Karpas-422 (cell line): ENCODE measurements at regions not wholly inside any gene's neighbourhood (a gene's known extent, or its start where the extent isn't known, plus 50 kb on each side); places are given as distances from the start of the nearest gene placed in this dataset.

Source experiments
- DNase-seq: peaks from one replicate; pipeline ENCODE4 v3.0.0-alpha.2; 2015
- H2AFZ ChIP-seq: fragments of 200-600 bp; sonication (generic); 2 replicates; pipeline ENCODE4 v1.6.1; 2014; ENCODE audit warnings: antibody characterized with exemption, low read length, mixed read lengths
- H3K27ac ChIP-seq: fragments of 200-600 bp; sonication (generic); 2 replicates; pipeline ENCODE4 v1.5.1; 2014; ENCODE audit warnings: mild to moderate bottlenecking, low read length, moderate library complexity
- H3K27me3 ChIP-seq: fragments of 200-600 bp; sonication (generic); 2 replicates; pipeline ENCODE4 v1.6.1; 2014; ENCODE audit warnings: low read length, mixed read lengths
- H3K36me3 ChIP-seq: fragments of 200-600 bp; sonication (generic); 2 replicates; pipeline ENCODE4 v1.6.1; 2014; ENCODE audit warnings: low read length, mixed read lengths; ENCODE audit not compliant: insufficient read depth
- H3K4me1 ChIP-seq: fragments of 200-600 bp; sonication (generic); 2 replicates; pipeline ENCODE4 v1.6.1; 2014; ENCODE audit warnings: mild to moderate bottlenecking, low read length, mixed read lengths
- H3K4me2 ChIP-seq: fragments of 200-600 bp; sonication (generic); 2 replicates; pipeline ENCODE4 v1.6.1; 2014; ENCODE audit warnings: low read length, low read depth, mild to moderate bottlenecking; ENCODE audit not compliant: poor library complexity, severe bottlenecking
- H3K4me3 ChIP-seq: fragments of 200-600 bp; sonication (generic); 2 replicates; pipeline ENCODE4 v1.5.1; 2014; ENCODE audit warnings: mild to moderate bottlenecking, antibody characterized with exemption, low read length, mixed read lengths
- H3K79me2 ChIP-seq: fragments of 200-600 bp; sonication (generic); 2 replicates; pipeline ENCODE4 v1.6.1; 2014; ENCODE audit warnings: mild to moderate bottlenecking, low read length, mixed read lengths
- H3K9ac ChIP-seq: fragments of 200-600 bp; sonication (generic); 2 replicates; pipeline ENCODE4 v1.6.0; 2014; ENCODE audit warnings: low read length
- H3K9me2 ChIP-seq: fragments of 200-600 bp; sonication (generic), shearing (Covaris generic); replicated peaks from 2 replicates; pipeline ENCODE4 v1.6.0; 2014; ENCODE audit warnings: mild to moderate bottlenecking, low read length, moderate library complexity; ENCODE audit not compliant: insufficient read depth
- H3K9me3 ChIP-seq: fragments of 300-700, 200-600 bp; sonication (generic); 2 replicates; pipeline ENCODE4 v1.6.1; 2014; ENCODE audit warnings: low read length, mixed read lengths
- H4K20me1 ChIP-seq: fragments of 200-600 bp; sonication (generic); 2 replicates; pipeline ENCODE4 v1.6.1; 2014; ENCODE audit warnings: mild to moderate bottlenecking, antibody characterized with exemption, low read length, low read depth; ENCODE audit not compliant: insufficient read depth

GRCh38 chr1:72586023-72586685 lies 303.8 kb upstream of the NEGR1 start:
- Histone ChIP-seq H3K27ac (no peak overlapping the region), H3K36me3 (no peaks in the 10 kb centered on the region), H3K27me3 (no peaks in the 10 kb centered on the region), H3K4me1 (no peaks in the 10 kb centered on the region), H3K9me3 (peaks cover 37% of the 10 kb centered on the region), H3K9me2 (no peaks in the 10 kb centered on the region), H3K4me2 (no peak overlapping the region), H3K9ac (no peak overlapping the region), H3K4me3 (no peak overlapping the region), H2AFZ (no peak overlapping the region), H3K79me2 (no peaks in the 10 kb centered on the region), H4K20me1 (no peaks in the 10 kb centered on the region)
- no peak for DNase-seq

- Histone ChIP-seq H3K4me1 (no peaks in the 10 kb centered on the region), H3K27me3 (no peaks in the 10 kb centered on the region), H3K4me2 (no peak overlapping the region), H3K9me3 (peaks cover 34% of the 10 kb centered on the region; the same call in 1 of the 2 replicates), H3K36me3 (no peaks in the 10 kb centered on the region), H2AFZ (no peak overlapping the region), H3K9ac (no peak overlapping the region), H3K4me3 (no peak overlapping the region), H3K79me2 (no peaks in the 10 kb centered on the region), H4K20me1 (no peaks in the 10 kb centered on the region), H3K27ac (no peak overlapping the region), H3K9me2 (no peaks in the 10 kb centered on the region)
- no peak for DNase-seq
Observed at GRCh38 chr1:72579629-72580028, 297.3 kb upstream of the NEGR1 start.

GRCh38 chr1:72570815-72571214 lies 288.5 kb upstream of the NEGR1 start:
- Histone ChIP-seq H3K36me3 (no peaks in the 10 kb centered on the region), H2AFZ (no peak overlapping the region), H3K27me3 (no peaks in the 10 kb centered on the region), H3K27ac (no peak overlapping the region), H3K9me2 (no peaks in the 10 kb centered on the region), H3K4me1 (no peaks in the 10 kb centered on the region), H3K79me2 (no peaks in the 10 kb centered on the region), H4K20me1 (no peaks in the 10 kb centered on the region), H3K9me3 (peaks cover 22% of the 10 kb centered on the region), H3K9ac (no peak overlapping the region), H3K4me2 (no peak overlapping the region), H3K4me3 (no peak overlapping the region)
- DNase-seq: no peak

- no peak for DNase-seq
- H3K4me2 ChIP-seq: no peak overlapping the region
Observed at GRCh38 chr1:72568113-72568512, 285.8 kb upstream of the NEGR1 start.

GRCh38 chr1:72567521-72567920 lies 285.2 kb upstream of the NEGR1 start:
- no peak for DNase-seq
- Histone ChIP-seq H3K36me3 (no peaks in the 10 kb centered on the region), H3K79me2 (no peaks in the 10 kb centered on the region), H3K27ac (no peak overlapping the region), H3K4me1 (no peaks in the 10 kb centered on the region), H3K27me3 (no peaks in the 10 kb centered on the region), H3K9ac (no peak overlapping the region), H3K4me3 (no peak overlapping the region), H3K9me2 (no peaks in the 10 kb centered on the region), H3K4me2 (no peak overlapping the region), H4K20me1 (no peaks in the 10 kb centered on the region), H2AFZ (no peak overlapping the region), H3K9me3 (peaks cover 20% of the 10 kb centered on the region)

More at GRCh38 chr1:72568113-72568512, 285.8 kb upstream of the NEGR1 start:
- Histone ChIP-seq H4K20me1 (no peaks in the 10 kb centered on the region), H2AFZ (no peak overlapping the region), H3K79me2 (no peaks in the 10 kb centered on the region), H3K9me3 (peaks cover 20% of the 10 kb centered on the region), H3K4me3 (no peak overlapping the region), H3K4me1 (no peaks in the 10 kb centered on the region), H3K27me3 (no peaks in the 10 kb centered on the region), H3K36me3 (no peaks in the 10 kb centered on the region), H3K9ac (no peak overlapping the region), H3K9me2 (no peaks in the 10 kb centered on the region), H3K27ac (no peak overlapping the region)

- Histone ChIP-seq H4K20me1 (no peaks in the 10 kb centered on the region), H3K4me1 (no peaks in the 10 kb centered on the region), H3K9me3 (peaks cover 14% of the 10 kb centered on the region), H3K27ac (no peak overlapping the region), H3K4me3 (no peak overlapping the region), H3K27me3 (no peaks in the 10 kb centered on the region), H3K9ac (no peak overlapping the region), H3K79me2 (no peaks in the 10 kb centered on the region), H3K4me2 (no peak overlapping the region), H2AFZ (no peak overlapping the region), H3K9me2 (no peaks in the 10 kb centered on the region), H3K36me3 (no peaks in the 10 kb centered on the region)
- no peak for DNase-seq
Observed at GRCh38 chr1:72564749-72565148, 282.4 kb upstream of the NEGR1 start.

GRCh38 chr1:72557446-72558049 lies 275.2 kb upstream of the NEGR1 start:
- H2AFZ ChIP-seq: no peak overlapping the region
- no peak overlapping the region for H3K4me3 ChIP-seq
- no peaks in the 10 kb centered on the region for H3K9me2 ChIP-seq
- H3K9me3 ChIP-seq: peaks cover 25% of the 10 kb centered on the region
- H3K4me2 ChIP-seq: no peak overlapping the region
- no peak overlapping the region for H3K9ac ChIP-seq
- H3K4me1 ChIP-seq: no peaks in the 10 kb centered on the region
- no peaks in the 10 kb centered on the region for H3K27me3 ChIP-seq
- H4K20me1 ChIP-seq: no peaks in the 10 kb centered on the region
- no peak for DNase-seq
- no peak overlapping the region for H3K27ac ChIP-seq
- no peaks in the 10 kb centered on the region for H3K36me3 ChIP-seq
- no peaks in the 10 kb centered on the region for H3K79me2 ChIP-seq

GRCh38 chr1:72547412-72547811 lies 265.1 kb upstream of the NEGR1 start:
- Histone ChIP-seq H3K4me2 (no peak overlapping the region), H3K9ac (no peak overlapping the region), H3K27ac (no peak overlapping the region), H3K36me3 (no peaks in the 10 kb centered on the region), H3K9me3 (peaks cover 23% of the 10 kb centered on the region), H3K4me1 (no peaks in the 10 kb centered on the region), H3K9me2 (no peaks in the 10 kb centered on the region), H3K27me3 (no peaks in the 10 kb centered on the region), H2AFZ (no peak overlapping the region), H4K20me1 (no peaks in the 10 kb centered on the region), H3K4me3 (no peak overlapping the region), H3K79me2 (no peaks in the 10 kb centered on the region)
- DNase-seq: no peak
